BJ (cell line): ENCODE measurements at regions not wholly inside any gene's neighbourhood (a gene's known extent, or its start where the extent isn't known, plus 50 kb on each side); places are given as distances from the start of the nearest gene placed in this dataset.

ENCODE experiments used
- CTCF ChIA-PET: fragments of 350-600 bp; formaldehyde crosslinking; extraction: SDS; loops from one replicate; lab custom pipeline; 2021; ENCODE audit warnings: antibody characterized with exemption, inconsistent platforms; lab: Yijun Ruan, JAX
- POLR2A ChIA-PET: fragments of 300-600 bp; sonication (Branson Sonifier 250); formaldehyde crosslinking; extraction: SDS; loops from one replicate; lab custom pipeline; 2021; ENCODE audit warnings: antibody characterized with exemption; lab: Charles Lee
- DNase-seq: peaks from one replicate; pipeline ENCODE4 v3.0.0-alpha.2; 2011; ENCODE audit warnings: low read depth
- H3K27me3 ChIP-seq: 2 replicates; pipeline ENCODE4 v1.6.0; 2011; ENCODE audit warnings: low read length; ENCODE audit not compliant: control insufficient read depth, insufficient read depth
- H3K36me3 ChIP-seq: 2 replicates; pipeline ENCODE4 v1.5.1; 2011; ENCODE audit warnings: low read length; ENCODE audit not compliant: control insufficient read depth, insufficient read depth
- H3K4me3 ChIP-seq: 2 replicates; pipeline ENCODE4 v1.5.1; 2011; ENCODE audit warnings: low read depth, mild to moderate bottlenecking, control low read depth, low read length
- TF ChIP-seq, protein P1 (sequence below): IDR thresholded peaks from 2 replicates; pipeline ENCODE4 v1.5.1; 2011; ENCODE audit warnings: low read depth, mild to moderate bottlenecking, control low read depth, inconsistent platforms, low read length, moderate library complexity; ENCODE audit not compliant: insufficient read depth

DNA sequence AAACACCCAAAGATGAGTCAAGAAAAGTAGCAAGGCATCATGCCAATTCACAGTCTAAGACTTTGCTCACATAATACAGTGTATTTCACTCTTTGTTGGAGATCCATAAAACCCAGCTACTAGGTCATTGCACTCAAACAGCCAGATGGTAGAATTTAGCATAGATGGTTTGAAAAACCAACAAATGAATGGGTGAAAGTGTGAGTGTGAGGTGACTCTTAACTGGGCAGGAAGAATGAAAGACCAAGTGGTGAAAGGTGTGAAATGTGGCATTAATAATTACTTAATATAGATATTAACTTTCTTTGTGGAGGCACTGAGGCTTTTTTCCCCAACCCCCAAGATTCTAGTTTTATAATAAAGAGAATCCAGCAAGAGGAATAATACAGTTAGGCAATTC is 159.5 kb downstream of the SQOR start:
- ChIA-PET POLR2A (no interaction called here), CTCF (interaction anchor here (0.6 to 3.3 kb wide), 11 partner anchors 12 to 490 kb away, joined by 3 to 25 read pairs (median 4); no protein-coding TSS in a partner anchor)
- TF ChIP-seq, protein P1, sequence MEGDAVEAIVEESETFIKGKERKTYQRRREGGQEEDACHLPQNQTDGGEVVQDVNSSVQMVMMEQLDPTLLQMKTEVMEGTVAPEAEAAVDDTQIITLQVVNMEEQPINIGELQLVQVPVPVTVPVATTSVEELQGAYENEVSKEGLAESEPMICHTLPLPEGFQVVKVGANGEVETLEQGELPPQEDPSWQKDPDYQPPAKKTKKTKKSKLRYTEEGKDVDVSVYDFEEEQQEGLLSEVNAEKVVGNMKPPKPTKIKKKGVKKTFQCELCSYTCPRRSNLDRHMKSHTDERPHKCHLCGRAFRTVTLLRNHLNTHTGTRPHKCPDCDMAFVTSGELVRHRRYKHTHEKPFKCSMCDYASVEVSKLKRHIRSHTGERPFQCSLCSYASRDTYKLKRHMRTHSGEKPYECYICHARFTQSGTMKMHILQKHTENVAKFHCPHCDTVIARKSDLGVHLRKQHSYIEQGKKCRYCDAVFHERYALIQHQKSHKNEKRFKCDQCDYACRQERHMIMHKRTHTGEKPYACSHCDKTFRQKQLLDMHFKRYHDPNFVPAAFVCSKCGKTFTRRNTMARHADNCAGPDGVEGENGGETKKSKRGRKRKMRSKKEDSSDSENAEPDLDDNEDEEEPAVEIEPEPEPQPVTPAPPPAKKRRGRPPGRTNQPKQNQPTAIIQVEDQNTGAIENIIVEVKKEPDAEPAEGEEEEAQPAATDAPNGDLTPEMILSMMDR: no peak
- Histone ChIP-seq H3K36me3 (no peaks in the 10 kb centered on the region), H3K4me3 (no peak overlapping the region), H3K27me3 (0 out of 2 replicates have a peak, but pooled peaks cover 1% of the 10 kb centered on the region)
- DNase-seq: no peak

- CTCF ChIA-PET: interaction anchor here (0.6 to 3.3 kb wide), 19 partner anchors 8 to 710 kb away, joined by 3 to 25 read pairs (median 4); no protein-coding TSS in a partner anchor
- no peak overlapping the region for H3K4me3 ChIP-seq
- no peaks in the 10 kb centered on the region for H3K36me3 ChIP-seq
- TF ChIP-seq, protein P1: no peak
- DNase-seq: no peak
- POLR2A ChIA-PET: no interaction called here
- H3K27me3 ChIP-seq: 0 out of 2 replicates have a peak, but pooled peaks cover 1% of the 10 kb centered on the region
Measured at GRCh38 chr15:45794712-45795439, 160.0 kb downstream of the SQOR start.

- CTCF ChIA-PET: interaction anchor here (0.5 to 3.3 kb wide), 27 partner anchors 8 to 709 kb away, joined by 3 to 25 read pairs (median 4); no protein-coding TSS in a partner anchor
- Histone ChIP-seq H3K36me3 (no peaks in the 10 kb centered on the region), H3K4me3 (no peak overlapping the region), H3K27me3 (0 out of 2 replicates have a peak, but pooled peaks cover 1% of the 10 kb centered on the region)
- TF ChIP-seq, protein P1: peak; percentile 69
- POLR2A ChIA-PET: no interaction called here
- peak; percentile 4 for DNase-seq
Measured at GRCh38 chr15:45795440-45796069, 160.7 kb downstream of the SQOR start.

DNA sequence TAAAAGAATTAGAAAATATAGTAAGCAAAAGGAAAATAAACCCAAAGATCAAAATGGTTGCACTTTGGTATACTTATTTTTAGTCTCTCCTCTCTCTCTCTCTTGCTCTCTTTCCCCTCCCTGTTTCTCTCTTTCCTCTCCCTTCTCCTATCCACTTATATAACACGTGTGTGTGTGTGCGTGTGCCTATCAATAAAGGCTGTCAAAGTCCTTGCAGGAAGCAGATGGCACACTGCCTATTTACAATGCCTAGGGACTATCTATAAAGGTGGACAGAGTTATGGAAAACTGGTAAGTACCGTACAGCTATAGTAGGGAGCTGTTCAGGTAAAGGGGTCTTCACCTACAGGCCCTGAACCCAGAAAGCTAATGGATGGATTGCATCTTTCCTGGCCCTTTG is 161.6 kb downstream of the SQOR start:
- POLR2A ChIA-PET: no interaction called here
- TF ChIP-seq, protein P1: no peak
- CTCF ChIA-PET: interaction anchor here (0.5 to 3.3 kb wide), 10 partner anchors 9 to 516 kb away, joined by 3 to 25 read pairs (median 5); no protein-coding TSS in a partner anchor

DNA sequence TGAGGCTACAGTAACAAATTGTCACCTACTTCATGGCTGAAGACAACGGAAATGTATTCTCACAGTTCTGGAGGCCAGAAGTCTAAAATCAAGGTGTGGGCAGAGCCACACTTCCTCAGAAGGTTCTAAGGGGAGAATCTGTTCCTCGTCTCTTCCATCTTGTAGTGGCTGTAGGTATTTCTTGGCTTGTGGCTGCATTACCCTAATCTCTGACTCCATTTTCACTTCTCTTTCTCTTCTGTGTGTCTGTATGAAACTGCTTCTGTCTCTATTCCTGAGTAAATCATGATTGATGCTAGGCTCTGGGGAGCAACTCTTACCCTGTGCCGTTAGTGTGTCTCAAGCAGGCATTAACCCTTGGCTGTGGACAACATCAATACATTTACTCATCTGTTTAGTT is 164.7 kb downstream of the SQOR start:
- TF ChIP-seq, protein P1: no peak
- CTCF ChIA-PET: no interaction called here

More for the DNA sequence above, 161.6 kb downstream of the SQOR start:
- Histone ChIP-seq H3K4me3 (no peak overlapping the region), H3K36me3 (no peaks in the 10 kb centered on the region), H3K27me3 (0 out of 2 replicates have a peak, but pooled peaks cover 1% of the 10 kb centered on the region)
- no peak for DNase-seq

More for the DNA sequence above, 164.7 kb downstream of the SQOR start:
- Histone ChIP-seq H3K36me3 (no peaks in the 10 kb centered on the region), H3K4me3 (no peak overlapping the region), H3K27me3 (no peaks in the 10 kb centered on the region)
- DNase-seq: no peak
- POLR2A ChIA-PET: no interaction called here
